Endodermal cell (in vitro differentiated cells): ENCODE measurements at regions not wholly inside any gene's neighbourhood (a gene's known extent, or its start where the extent isn't known, plus 50 kb on each side); places are given as distances from the start of the nearest gene placed in this dataset.

ENCODE experiments used
- DNase-seq: peaks from one replicate; pipeline ENCODE4 v3.0.0-alpha.2; 2017
- H3K27ac ChIP-seq: 2 replicates; pipeline ENCODE4 v1.5.1; 2013; ENCODE audit warnings: mild to moderate bottlenecking, low read depth, low read length, moderate library complexity
- H3K27me3 ChIP-seq: 2 replicates; pipeline ENCODE4 v1.6.1; 2013; ENCODE audit warnings: mild to moderate bottlenecking, low read length, moderate library complexity; ENCODE audit not compliant: insufficient read depth, control insufficient read depth, poor library complexity, severe bottlenecking
- H3K36me3 ChIP-seq: 2 replicates; pipeline ENCODE4 v1.7.0; 2013; ENCODE audit warnings: mild to moderate bottlenecking, low read length, moderate library complexity; ENCODE audit not compliant: control insufficient read depth, insufficient read depth
- H3K4me1 ChIP-seq: one replicate; pipeline ENCODE4 v1.7.0; 2013; ENCODE audit warnings: low read length; ENCODE audit not compliant: control insufficient read depth, insufficient read depth
- H3K4me3 ChIP-seq: 2 replicates; pipeline ENCODE4 v1.5.1; 2013; ENCODE audit warnings: mild to moderate bottlenecking, low read length, moderate library complexity
- H3K9ac ChIP-seq: 2 replicates; pipeline ENCODE4 v1.6.1; 2013; ENCODE audit warnings: mild to moderate bottlenecking, low read length, moderate library complexity; ENCODE audit not compliant: poor library complexity, severe bottlenecking; ENCODE audit errors: extremely low read depth
- H3K9me3 ChIP-seq: 2 replicates; pipeline ENCODE4 v1.6.1; 2013; ENCODE audit warnings: mild to moderate bottlenecking, low read length, moderate library complexity; ENCODE audit not compliant: control insufficient read depth
- H3K27ac Mint-ChIP-seq: 2 replicates; pipeline ENCODE4 v1.8.0; 2020; ENCODE audit warnings: mixed read lengths
- H3K27me3 Mint-ChIP-seq: 2 replicates; pipeline ENCODE4 v1.8.0; 2021; ENCODE audit warnings: mild to moderate bottlenecking, mixed read lengths; ENCODE audit not compliant: insufficient read depth
- H3K36me3 Mint-ChIP-seq: 2 replicates; pipeline ENCODE4 v1.8.0; 2020; ENCODE audit warnings: low read depth, mixed read lengths
- H3K4me1 Mint-ChIP-seq: 2 replicates; pipeline ENCODE4 v1.8.0; 2020; ENCODE audit warnings: mixed read lengths
- H3K4me3 Mint-ChIP-seq: 2 replicates; pipeline ENCODE4 v1.8.0; 2020; ENCODE audit warnings: mild to moderate bottlenecking, moderate library complexity, mixed read lengths
- H3K9me3 Mint-ChIP-seq: 2 replicates; pipeline ENCODE4 v1.8.0; 2020; ENCODE audit warnings: mild to moderate bottlenecking, mixed read lengths
- WGBS, 2 experiments: methylation state at CpG; one replicate each; pipeline versions ENCODE4 v1.1.5 to v1.1.7; 2013; ENCODE audit warnings: missing lambda C conversion rate in 2 of 2, mixed read lengths in 1 of 2; ENCODE audit not compliant: insufficient coverage in 1 of 2, insufficient read length in 1 of 2; 5-methylcytosine and 5-hydroxymethylcytosine counted together
- TF ChIP-seq, protein P1 (sequence below): fragments of 200-600 bp; sonication (generic); conservative IDR thresholded peaks from 2 replicates; pipeline ENCODE4 v1.5.0; 2021; ENCODE audit warnings: antibody characterized with exemption, mild to moderate bottlenecking

DNA sequence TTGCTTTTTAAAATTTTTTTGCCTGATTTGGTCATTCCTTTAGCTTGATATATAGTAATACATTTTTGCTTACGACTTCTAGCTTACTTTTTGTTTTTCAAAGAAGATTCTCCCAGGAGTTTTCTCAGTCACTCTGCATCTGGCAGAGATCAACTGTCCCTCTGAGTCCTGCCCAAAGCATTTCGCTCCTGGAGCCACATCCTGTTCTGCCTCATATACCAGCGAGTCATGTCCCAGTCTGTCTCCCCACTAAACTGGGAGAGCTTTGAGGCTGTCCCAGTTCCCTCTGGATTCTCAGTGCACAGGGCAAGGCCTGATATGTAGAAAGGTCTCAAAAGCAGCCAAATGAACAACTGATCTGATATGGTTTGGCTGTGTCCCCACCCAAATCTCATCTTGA, 326.3 kb downstream of the ARRDC4 start:
- Histone ChIP-seq H3K4me3 (no peak overlapping the region), H3K9me3 (no peaks in the 10 kb centered on the region), H3K27ac (no peak overlapping the region), H3K36me3 (no peaks in the 10 kb centered on the region), H3K9ac (no peak overlapping the region), H3K4me1 (peaks cover 4% of the 10 kb centered on the region), H3K27me3 (peaks cover 24% of the 10 kb centered on the region)
- Mint-ChIP-seq H3K9me3 (no peaks in the 10 kb centered on the region), H3K27me3 (peaks cover 28% of the 10 kb centered on the region), H3K4me1 (peaks cover 24% of the 10 kb centered on the region), H3K36me3 (no peaks in the 10 kb centered on the region), H3K4me3 (no peak overlapping the region), H3K27ac (no peak overlapping the region)
- TF ChIP-seq, protein P1, sequence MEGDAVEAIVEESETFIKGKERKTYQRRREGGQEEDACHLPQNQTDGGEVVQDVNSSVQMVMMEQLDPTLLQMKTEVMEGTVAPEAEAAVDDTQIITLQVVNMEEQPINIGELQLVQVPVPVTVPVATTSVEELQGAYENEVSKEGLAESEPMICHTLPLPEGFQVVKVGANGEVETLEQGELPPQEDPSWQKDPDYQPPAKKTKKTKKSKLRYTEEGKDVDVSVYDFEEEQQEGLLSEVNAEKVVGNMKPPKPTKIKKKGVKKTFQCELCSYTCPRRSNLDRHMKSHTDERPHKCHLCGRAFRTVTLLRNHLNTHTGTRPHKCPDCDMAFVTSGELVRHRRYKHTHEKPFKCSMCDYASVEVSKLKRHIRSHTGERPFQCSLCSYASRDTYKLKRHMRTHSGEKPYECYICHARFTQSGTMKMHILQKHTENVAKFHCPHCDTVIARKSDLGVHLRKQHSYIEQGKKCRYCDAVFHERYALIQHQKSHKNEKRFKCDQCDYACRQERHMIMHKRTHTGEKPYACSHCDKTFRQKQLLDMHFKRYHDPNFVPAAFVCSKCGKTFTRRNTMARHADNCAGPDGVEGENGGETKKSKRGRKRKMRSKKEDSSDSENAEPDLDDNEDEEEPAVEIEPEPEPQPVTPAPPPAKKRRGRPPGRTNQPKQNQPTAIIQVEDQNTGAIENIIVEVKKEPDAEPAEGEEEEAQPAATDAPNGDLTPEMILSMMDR, result no peak
- WGBS, 2 experiments, result 92 to 100% methylated on average over 2 to 3 of the region's 3 CpGs
- DNase-seq, result no peak

DNA sequence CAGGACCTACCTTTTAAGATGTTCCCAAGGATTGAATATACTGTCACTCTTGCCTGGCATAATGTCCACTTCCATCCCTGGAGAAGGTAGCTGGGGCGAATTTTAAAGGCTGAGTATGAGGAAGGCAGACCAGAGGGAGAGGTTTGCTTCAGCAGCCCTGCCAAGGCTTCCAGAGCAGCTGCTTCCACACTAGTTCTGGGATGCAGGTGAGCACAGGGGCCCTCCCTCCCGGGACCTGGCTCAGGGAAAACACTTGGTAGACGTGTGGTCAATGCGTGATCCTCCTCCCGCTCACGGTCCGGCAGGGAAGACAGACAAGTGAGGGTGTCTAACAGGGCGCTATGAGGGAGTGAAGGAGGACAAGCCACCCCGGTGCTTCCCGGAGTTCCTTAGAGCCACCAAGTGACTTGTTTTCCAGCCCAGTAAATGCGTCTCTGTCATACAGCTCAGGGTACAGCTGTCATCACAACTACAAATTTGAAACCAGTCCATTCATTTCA, 327.6 kb downstream of the ARRDC4 start:
- Histone ChIP-seq H3K36me3 (no peaks in the 10 kb centered on the region), H3K27ac (no peak overlapping the region), H3K4me1 (no peaks in the 10 kb centered on the region), H3K4me3 (no peak overlapping the region), H3K9ac (no peak overlapping the region), H3K9me3 (no peaks in the 10 kb centered on the region), H3K27me3 (peaks cover 37% of the 10 kb centered on the region)
- no peaks in the 10 kb centered on the region for H3K9me3 Mint-ChIP-seq
- no peaks in the 10 kb centered on the region for H3K36me3 Mint-ChIP-seq
- H3K4me3 Mint-ChIP-seq, result no peak overlapping the region
- TF ChIP-seq, protein P1, result no peak
- peak; percentile 22 for DNase-seq
- WGBS, 2 experiments, result 88 to 96% methylated on average over 11 of the region's 11 CpGs
- H3K27ac Mint-ChIP-seq, result no peak overlapping the region
- H3K27me3 Mint-ChIP-seq, result peaks cover 35% of the 10 kb centered on the region
- peaks cover 12% of the 10 kb centered on the region for H3K4me1 Mint-ChIP-seq

DNA sequence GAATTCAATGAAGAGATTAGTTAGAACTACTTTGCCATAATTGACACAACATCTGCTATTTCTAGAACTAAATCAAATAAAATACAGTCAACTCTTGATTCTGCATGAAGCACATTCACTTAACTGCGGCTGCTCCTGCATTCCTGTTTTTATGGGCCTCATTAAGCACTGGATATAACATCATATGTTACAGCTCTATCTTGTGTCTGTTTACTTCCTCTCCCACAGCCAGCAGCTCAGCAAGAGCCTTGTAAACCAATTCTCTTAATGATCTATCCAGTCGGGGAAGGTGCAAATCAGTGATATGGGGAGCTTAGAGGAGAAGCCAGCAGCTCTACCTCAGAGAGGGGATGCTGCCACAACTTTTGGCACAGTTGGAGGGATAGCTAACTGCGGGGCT, 329.2 kb downstream of the ARRDC4 start:
- H3K4me3 ChIP-seq, result no peak overlapping the region
- no peak overlapping the region for H3K27ac Mint-ChIP-seq
- H3K4me3 Mint-ChIP-seq, result no peak overlapping the region
- no peaks in the 10 kb centered on the region for H3K36me3 ChIP-seq
- no peaks in the 10 kb centered on the region for H3K9me3 ChIP-seq
- TF ChIP-seq, protein P1, result no peak
- H3K27me3 ChIP-seq, result peaks cover 53% of the 10 kb centered on the region
- no peak overlapping the region for H3K27ac ChIP-seq
- no peak overlapping the region for H3K9ac ChIP-seq
- no peaks in the 10 kb centered on the region for H3K36me3 Mint-ChIP-seq
- peaks cover 9% of the 10 kb centered on the region for H3K4me1 Mint-ChIP-seq
- DNase-seq, result peak; percentile 44
- no peaks in the 10 kb centered on the region for H3K4me1 ChIP-seq
- peaks cover 51% of the 10 kb centered on the region for H3K27me3 Mint-ChIP-seq
- no peaks in the 10 kb centered on the region for H3K9me3 Mint-ChIP-seq
- WGBS, 2 experiments, result 59 to 68% methylated on average over 2 to 3 of the region's 3 CpGs
